HG02588 (cell line): ENCODE measurements at regions not wholly inside any gene's neighbourhood (a gene's known extent, or its start where the extent isn't known, plus 50 kb on each side); places are given as distances from the start of the nearest gene placed in this dataset.

ENCODE experiments used
- ATAC-seq: cut with Tn5 transposase; IDR thresholded peaks from one replicate; pipeline ENCODE4 v1.9.1; 2021; ENCODE audit warnings: mild to moderate bottlenecking, moderate library complexity; ENCODE audit not compliant: unreplicated experiment

- ATAC-seq: no peak
Measured at GRCh38 chr6:119626884-119627619, 277.5 kb upstream of the MAN1A1 start.

GRCh38 chr6:119620846-119621555 lies 271.4 kb upstream of the MAN1A1 start:
- ATAC-seq: no peak

GRCh38 chr6:119614138-119614537 lies 264.6 kb upstream of the MAN1A1 start:
- no peak for ATAC-seq

GRCh38 chr6:119612911-119613381 lies 263.4 kb upstream of the MAN1A1 start:
- no peak for ATAC-seq

GRCh38 chr6:119612176-119612891 lies 262.8 kb upstream of the MAN1A1 start:
- no peak for ATAC-seq

- ATAC-seq: no peak
Measured at GRCh38 chr6:119610754-119611153, 261.2 kb upstream of the MAN1A1 start.

GRCh38 chr6:119610265-119610664 lies 260.7 kb upstream of the MAN1A1 start:
- no peak for ATAC-seq

GRCh38 chr6:119609865-119610264 lies 260.3 kb upstream of the MAN1A1 start:
- ATAC-seq: no peak

- no peak for ATAC-seq
Measured at GRCh38 chr6:119608994-119609393, 259.4 kb upstream of the MAN1A1 start.

GRCh38 chr6:119604124-119604523 lies 254.6 kb upstream of the MAN1A1 start:
- ATAC-seq: no peak

GRCh38 chr6:119603501-119603900 lies 253.9 kb upstream of the MAN1A1 start:
- no peak for ATAC-seq

GRCh38 chr6:119602215-119603178 lies 252.9 kb upstream of the MAN1A1 start:
- no peak for ATAC-seq

- no peak for ATAC-seq
Measured at GRCh38 chr6:119598883-119599282, 249.3 kb upstream of the MAN1A1 start.

- ATAC-seq: no peak
Measured at GRCh38 chr6:119594907-119595306, 245.3 kb upstream of the MAN1A1 start.

- ATAC-seq: no peak
Measured at GRCh38 chr6:119591235-119591634, 241.7 kb upstream of the MAN1A1 start.

GRCh38 chr6:119590066-119590465 lies 240.5 kb upstream of the MAN1A1 start:
- ATAC-seq: no peak

GRCh38 chr6:119587537-119587936 lies 238.0 kb upstream of the MAN1A1 start:
- ATAC-seq: peak; percentile 39

GRCh38 chr6:119586250-119586882 lies 236.8 kb upstream of the MAN1A1 start:
- peak; percentile 81 for ATAC-seq

- ATAC-seq: no peak
Measured at GRCh38 chr6:119584088-119584487, 234.5 kb upstream of the MAN1A1 start.

GRCh38 chr6:119581220-119581619 lies 231.7 kb upstream of the MAN1A1 start:
- no peak for ATAC-seq
